Ishikawa (cell line): ENCODE measurements at regions not wholly inside any gene's neighbourhood (a gene's known extent, or its start where the extent isn't known, plus 50 kb on each side); places are given as distances from the start of the nearest gene placed in this dataset.

Experiments
- CEBPB ChIP-seq: IDR thresholded peaks from 2 replicates; pipeline ENCODE4 v1.6.1; 2012
- CREB1 ChIP-seq: IDR thresholded peaks from 2 replicates; pipeline ENCODE4 v1.6.1; 2012; ENCODE audit warnings: low read depth
- EGR1 ChIP-seq: IDR thresholded peaks from 2 replicates; pipeline ENCODE4 v1.6.1; 2012
- EP300 ChIP-seq: IDR thresholded peaks from 2 replicates; pipeline ENCODE4 v1.6.1; 2012; ENCODE audit warnings: borderline replicate concordance
- FOXM1 ChIP-seq: IDR thresholded peaks from 2 replicates; pipeline ENCODE4 v1.6.1; 2012; ENCODE audit warnings: low read depth, borderline replicate concordance
- MAX ChIP-seq: IDR thresholded peaks from 2 replicates; pipeline ENCODE4 v1.6.1; 2012
- NFIC ChIP-seq: IDR thresholded peaks from 2 replicates; pipeline ENCODE4 v1.6.1; 2012
- RAD21 ChIP-seq: IDR thresholded peaks from 2 replicates; pipeline ENCODE4 v1.6.1; 2012; ENCODE audit warnings: low read depth
- REST ChIP-seq: IDR thresholded peaks from 2 replicates; pipeline ENCODE4 v1.6.1; 2012; ENCODE audit warnings: low read depth, mild to moderate bottlenecking
- TAF1 ChIP-seq: IDR thresholded peaks from 2 replicates; pipeline ENCODE4 v1.6.1; 2012; ENCODE audit warnings: low read depth, mild to moderate bottlenecking
- TCF12 ChIP-seq: IDR thresholded peaks from 2 replicates; pipeline ENCODE4 v1.6.1; 2012; ENCODE audit warnings: low read depth
- TEAD4 ChIP-seq: IDR thresholded peaks from 2 replicates; pipeline ENCODE4 v1.6.1; 2012
- USF1 ChIP-seq: IDR thresholded peaks from 2 replicates; pipeline ENCODE4 v1.6.1; 2012
- YY1 ChIP-seq: IDR thresholded peaks from 2 replicates; pipeline ENCODE4 v1.6.1; 2012; ENCODE audit warnings: low read depth
- ZBTB7A ChIP-seq: IDR thresholded peaks from 2 replicates; pipeline ENCODE4 v1.6.1; 2012; ENCODE audit warnings: low read depth

GRCh38 chr1:42075179-42075578, 78.0 kb upstream of the GUCA2B start:
- TF ChIP-seq MAX: no peak
- no peak for TF ChIP-seq ZBTB7A
- TF ChIP-seq CEBPB: no peak
- TF ChIP-seq TAF1: no peak
- TF ChIP-seq CREB1: no peak
- TF ChIP-seq RAD21: no peak
- no peak for TF ChIP-seq FOXM1
- TF ChIP-seq EGR1: no peak
- no peak for TF ChIP-seq REST
- TF ChIP-seq TEAD4: no peak
- no peak for TF ChIP-seq TCF12
- TF ChIP-seq YY1: no peak
- no peak for TF ChIP-seq USF1
- no peak for TF ChIP-seq EP300
- no peak for TF ChIP-seq NFIC

- TF ChIP-seq TCF12 (no peak), EP300 (no peak), TEAD4 (no peak), REST (no peak), FOXM1 (no peak), MAX (no peak), USF1 (no peak), NFIC (no peak), TAF1 (no peak), ZBTB7A (no peak), CREB1 (no peak), CEBPB (no peak), RAD21 (no peak), EGR1 (no peak)
Observed at GRCh38 chr1:42070996-42071395, 82.2 kb upstream of the GUCA2B start.

- TF ChIP-seq CEBPB (no peak), MAX (no peak), USF1 (no peak)
Observed at GRCh38 chr1:42057800-42058199, 95.4 kb upstream of the GUCA2B start.

GRCh38 chr1:42056460-42056859, 96.8 kb upstream of the GUCA2B start:
- no peak for TF ChIP-seq MAX

GRCh38 chr1:42055061-42055460, 98.1 kb upstream of the GUCA2B start:
- no peak for TF ChIP-seq EGR1
- TF ChIP-seq USF1: no peak
- TF ChIP-seq CEBPB: no peak
- TF ChIP-seq NFIC: no peak
- no peak for TF ChIP-seq TCF12
- TF ChIP-seq TEAD4: no peak
- no peak for TF ChIP-seq FOXM1
- TF ChIP-seq EP300: no peak
- TF ChIP-seq RAD21: no peak
- no peak for TF ChIP-seq ZBTB7A
- no peak for TF ChIP-seq YY1
- TF ChIP-seq MAX: no peak
- TF ChIP-seq TAF1: no peak
